Gastroesophageal sphincter (tissue), 3 donors: ENCODE measurements at regions not wholly inside any gene's neighbourhood (a gene's known extent, or its start where the extent isn't known, plus 50 kb on each side); places are given as distances from the start of the nearest gene placed in this dataset.

ENCODE experiments used
- CTCF ChIP-seq, 4 experiments: fragments of 200-600 bp in 2 of 4; fragments of 450-650 bp in 2 of 4; sonication (generic) in 1 of 4; IDR thresholded peaks; one replicate each; pipeline ENCODE4 v1.5.1; 2017 to 2019; ENCODE audit warnings: antibody characterized with exemption in 4 of 4, mild to moderate bottlenecking in 2 of 4, moderate library complexity in 2 of 4
- POLR2A ChIP-seq, 2 donors: fragments of 450-650 bp; IDR thresholded peaks; one replicate each; pipeline ENCODE4 v1.6.1; 2017; ENCODE audit warnings: antibody characterized with exemption in 2 of 2, mild to moderate bottlenecking in 2 of 2, moderate library complexity in 1 of 2
- POLR2AphosphoS5 ChIP-seq: sonication (generic); formaldehyde crosslinking; IDR thresholded peaks from one replicate; pipeline ENCODE4 v1.6.1; 2017; ENCODE audit warnings: antibody characterized with exemption

GRCh38 chr22:48228468-48228867 lies 1466.0 kb downstream of the TBC1D22A start:
- TF ChIP-seq CTCF (IDR thresholded peaks at IDR 0.05) (no peak), POLR2A (IDR thresholded peaks at IDR 0.05) (no peak), POLR2AphosphoS5 (no peak)
